NCI-H1930 (cell line): ENCODE measurements at regions not wholly inside any gene's neighbourhood (a gene's known extent, or its start where the extent isn't known, plus 50 kb on each side); places are given as distances from the start of the nearest gene placed in this dataset.

ENCODE experiments used
- DNase-seq, 2 experiments: peaks; one replicate each; lab custom pipeline; 2025; lab: John Stamatoyannopoulos, UW

DNA sequence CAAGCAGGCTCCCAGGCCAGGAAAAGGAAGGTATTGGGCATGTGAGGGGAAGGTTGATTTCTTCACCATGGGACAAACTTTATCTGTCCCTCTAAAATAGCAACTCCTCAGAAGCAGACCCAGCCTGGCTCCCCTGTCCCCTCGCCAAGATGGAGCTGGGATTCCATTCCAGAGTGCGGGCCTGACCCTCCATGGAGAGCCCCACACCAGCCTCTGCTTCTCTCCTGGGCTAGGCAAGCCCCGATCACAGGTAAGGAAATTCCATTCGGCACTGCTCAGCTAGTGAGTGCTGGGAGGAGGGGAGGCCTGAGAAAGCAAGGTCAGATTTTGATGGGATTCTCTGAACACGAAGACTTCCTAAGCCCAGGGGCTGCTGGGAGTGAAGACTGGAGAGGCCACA, 98.4 kb downstream of the EFNB1 start:
- DNase-seq: no peak

DNA sequence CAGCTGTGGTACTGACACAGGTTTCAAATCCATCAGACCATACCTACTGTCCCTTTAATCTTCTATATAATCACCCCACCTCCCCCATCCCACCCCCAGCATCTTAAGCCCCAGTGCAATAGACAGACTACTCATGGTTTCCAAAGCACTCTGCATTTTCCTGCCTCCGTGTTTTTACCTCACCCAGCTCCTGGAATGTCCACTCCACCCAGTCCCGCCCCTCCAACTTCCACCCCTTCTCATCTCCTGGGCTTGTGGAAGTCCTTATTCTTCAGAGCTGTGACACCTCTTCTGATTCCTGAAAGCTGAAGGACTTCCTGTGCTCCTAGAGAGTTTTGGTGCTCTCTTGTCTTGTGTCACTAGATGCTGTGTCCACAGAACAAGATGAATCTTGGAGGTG, 94.3 kb downstream of the EFNB1 start:
- DNase-seq: no peak

DNA sequence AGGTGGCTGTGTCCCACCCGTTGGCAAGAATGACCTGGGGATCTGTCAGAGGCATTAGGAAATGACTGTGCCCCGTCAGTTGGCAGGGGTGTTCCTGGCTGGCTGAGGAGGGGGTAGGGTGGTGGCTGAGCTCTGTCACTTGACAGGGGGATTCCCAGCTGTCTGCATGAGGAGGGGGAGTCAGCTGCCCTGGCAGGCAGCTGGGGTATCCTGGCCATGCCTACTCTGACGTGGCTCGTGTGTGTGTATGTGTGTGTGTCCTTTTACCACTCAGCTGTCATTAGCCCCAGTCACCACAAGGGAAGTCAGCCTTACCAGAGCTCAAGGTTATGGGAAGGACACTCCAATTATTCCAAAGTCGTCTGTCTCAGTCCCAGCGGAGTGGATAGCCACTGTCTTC, 93.2 kb downstream of the EFNB1 start:
- no peak for DNase-seq

DNA sequence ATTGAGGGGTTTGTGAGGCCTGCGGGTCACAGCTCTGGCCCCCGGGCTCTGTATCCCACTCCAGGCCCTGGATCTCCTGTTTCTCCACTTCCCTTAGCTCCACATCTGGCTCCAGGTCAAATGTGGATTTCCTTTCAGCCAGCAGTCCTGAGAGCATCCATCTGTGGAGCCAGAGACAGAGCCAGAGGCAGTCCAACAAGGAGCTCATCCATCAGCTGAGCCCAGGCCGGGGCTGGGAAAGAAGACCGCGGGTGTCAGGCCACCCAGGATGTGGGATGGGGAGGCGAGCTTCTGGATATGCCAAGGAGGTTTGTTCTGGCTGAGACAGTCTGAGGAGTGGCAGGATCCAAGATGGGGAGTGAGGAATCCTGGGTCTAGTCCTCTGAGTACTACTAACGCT, 91.7 kb downstream of the EFNB1 start:
- DNase-seq: no peak

DNA sequence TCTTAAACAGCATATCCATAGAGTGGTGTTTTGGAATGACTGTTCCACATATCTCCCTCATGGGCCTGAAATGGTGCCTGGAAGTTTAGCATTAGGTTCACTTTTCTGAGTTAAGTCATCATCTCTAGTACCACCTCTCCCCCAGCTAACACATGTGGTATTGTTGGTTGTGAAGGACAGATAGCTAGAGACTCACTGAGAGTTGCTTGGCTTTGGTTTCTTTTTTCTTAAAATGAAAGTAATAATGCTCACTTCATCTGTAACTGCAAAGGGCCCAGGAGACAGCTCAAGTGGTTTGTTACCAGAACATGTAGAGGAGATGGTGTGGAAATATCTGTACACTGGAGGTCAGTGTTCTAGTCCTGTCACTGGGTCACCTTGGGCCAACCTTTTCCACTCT, 90.9 kb downstream of the EFNB1 start:
- no peak for DNase-seq

DNA sequence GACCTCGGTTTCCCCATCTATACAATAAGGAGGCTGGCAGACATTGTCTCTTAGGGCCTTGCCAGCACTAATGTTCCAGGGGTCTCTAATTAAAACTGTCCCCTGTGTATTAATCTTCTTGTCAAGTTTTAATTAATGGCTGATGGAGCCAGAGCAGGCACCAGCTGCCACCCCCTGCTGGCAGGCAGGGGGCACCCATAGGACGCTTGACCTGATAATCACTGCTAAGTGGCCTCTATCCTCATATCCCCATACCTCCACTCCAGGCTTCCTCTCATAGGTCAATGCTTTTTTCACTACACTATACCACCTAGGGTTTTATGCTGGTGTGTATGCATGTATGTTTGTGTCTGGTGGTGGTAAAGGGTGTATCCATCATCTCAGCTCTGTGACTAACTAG, 89.4 kb downstream of the EFNB1 start:
- DNase-seq: no peak

DNA sequence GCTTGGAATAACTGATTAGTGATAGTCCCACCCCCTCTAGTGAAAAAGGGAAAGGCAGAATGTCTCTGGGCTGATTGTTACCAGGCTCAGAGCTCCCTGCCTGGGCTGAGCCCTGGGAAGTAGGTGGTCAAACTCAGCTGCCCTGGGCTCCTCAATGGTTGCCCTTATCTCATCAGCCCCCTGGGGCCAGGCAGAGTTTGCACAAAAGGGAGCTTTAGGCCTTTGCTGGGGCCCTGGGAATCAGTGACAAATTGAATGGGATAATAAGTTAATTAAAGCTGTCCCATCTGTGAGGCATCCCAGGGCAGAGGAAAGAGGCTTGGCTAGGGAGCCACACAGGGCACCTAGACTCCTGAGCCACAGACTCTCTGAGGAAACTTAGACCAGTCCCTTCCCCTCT, 89.0 kb downstream of the EFNB1 start:
- no peak for DNase-seq

DNA sequence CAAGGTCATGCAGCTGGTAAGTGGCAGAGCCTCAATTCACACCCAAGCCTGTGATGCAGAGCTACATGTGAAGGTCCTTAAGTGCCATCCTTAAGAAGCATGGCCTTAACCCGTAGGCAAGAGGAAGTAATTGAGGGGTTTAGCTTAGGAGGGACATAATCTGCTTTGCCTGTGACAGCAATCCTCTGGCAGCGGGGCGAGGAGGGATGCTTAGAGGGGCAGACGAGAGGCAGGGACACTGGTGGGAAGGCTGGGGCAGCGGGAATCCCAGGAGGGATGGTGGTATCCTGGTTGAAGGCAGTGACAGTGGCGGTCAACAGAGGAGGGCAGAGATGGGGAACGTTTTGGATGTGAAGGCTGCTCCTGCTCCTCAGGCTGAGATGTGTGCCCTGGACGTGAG, 88.1 kb downstream of the EFNB1 start:
- no peak for DNase-seq

DNA sequence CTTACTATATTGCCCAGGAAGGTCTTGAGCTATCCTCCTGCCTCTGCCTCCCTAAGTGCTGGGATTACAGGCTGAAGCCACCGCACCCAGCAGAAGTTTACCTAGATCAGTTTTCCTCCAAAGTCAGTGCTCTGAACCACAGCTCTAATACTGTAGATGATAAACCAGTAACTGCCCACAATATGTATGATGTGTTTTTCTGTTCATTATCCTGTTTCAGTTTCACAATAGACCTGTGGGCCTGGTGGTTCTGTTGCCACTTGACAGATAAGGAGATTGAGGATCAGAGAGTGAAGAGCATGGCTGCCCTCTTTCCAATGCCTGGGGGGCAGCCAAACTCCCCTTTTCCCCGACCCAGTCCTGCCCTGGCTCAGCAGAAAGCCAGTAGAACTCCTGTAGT, 87.0 kb downstream of the EFNB1 start:
- DNase-seq: no peak

DNA sequence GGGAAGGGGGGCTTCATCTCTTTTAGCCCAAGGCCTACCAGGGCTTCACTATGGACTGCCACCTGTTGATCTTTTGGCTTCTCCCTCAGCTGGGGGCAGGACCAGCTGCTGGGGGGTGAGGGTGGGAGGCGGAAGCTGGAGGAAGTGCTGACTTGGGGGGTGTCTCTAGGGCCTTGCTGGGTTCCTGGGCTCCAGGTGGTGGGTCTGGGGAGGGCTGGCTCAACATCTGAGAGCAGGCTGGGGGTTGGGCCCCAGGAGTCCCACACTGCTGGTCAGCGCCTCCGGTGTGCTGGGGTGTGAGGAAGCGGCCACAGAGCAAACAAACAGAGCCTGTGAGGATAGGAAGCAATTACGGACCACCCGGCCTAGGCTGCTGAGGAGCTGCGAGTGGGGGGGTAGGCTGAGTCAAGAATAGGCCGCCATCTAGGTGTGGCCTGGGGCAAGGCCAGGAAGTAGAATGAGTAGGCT, 85.7 kb downstream of the EFNB1 start:
- no peak for DNase-seq

DNA sequence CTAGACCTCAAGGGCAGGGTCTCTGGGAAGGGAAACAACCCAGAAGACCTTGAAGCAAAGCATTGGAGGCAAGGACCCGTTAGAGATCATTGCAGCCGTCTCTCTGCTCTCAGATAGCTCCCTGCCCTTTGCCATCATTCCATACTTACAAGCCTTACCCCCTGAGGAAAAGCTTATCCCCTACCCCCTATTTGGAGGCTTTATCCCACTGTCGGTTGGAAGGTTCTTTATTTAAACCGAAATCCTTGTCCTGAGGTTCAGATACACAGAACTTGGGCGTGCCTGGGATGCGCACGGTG, 84.4 kb downstream of the EFNB1 start:
- DNase-seq: no peak

DNA sequence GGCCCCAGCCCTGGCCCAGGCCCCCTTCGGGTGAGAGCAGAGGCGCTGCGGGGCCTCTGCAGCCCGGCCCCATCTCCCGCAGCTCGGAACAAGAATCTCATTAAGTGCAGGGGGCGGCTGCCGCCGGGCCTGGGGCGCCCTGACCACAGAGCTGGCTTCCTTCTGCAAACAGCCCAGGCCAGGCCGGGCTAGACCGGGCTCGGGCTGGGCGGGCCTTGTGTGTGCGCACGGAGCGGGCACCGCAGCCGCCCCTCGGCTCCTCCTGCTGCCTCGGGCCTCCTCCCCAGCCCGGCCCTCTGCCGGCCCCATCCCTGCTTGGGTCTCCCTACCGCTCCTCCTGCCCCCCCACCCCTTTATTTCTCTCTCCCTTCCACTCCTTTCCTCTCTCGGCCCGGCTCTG, 83.3 kb downstream of the EFNB1 start:
- no peak for DNase-seq

DNA sequence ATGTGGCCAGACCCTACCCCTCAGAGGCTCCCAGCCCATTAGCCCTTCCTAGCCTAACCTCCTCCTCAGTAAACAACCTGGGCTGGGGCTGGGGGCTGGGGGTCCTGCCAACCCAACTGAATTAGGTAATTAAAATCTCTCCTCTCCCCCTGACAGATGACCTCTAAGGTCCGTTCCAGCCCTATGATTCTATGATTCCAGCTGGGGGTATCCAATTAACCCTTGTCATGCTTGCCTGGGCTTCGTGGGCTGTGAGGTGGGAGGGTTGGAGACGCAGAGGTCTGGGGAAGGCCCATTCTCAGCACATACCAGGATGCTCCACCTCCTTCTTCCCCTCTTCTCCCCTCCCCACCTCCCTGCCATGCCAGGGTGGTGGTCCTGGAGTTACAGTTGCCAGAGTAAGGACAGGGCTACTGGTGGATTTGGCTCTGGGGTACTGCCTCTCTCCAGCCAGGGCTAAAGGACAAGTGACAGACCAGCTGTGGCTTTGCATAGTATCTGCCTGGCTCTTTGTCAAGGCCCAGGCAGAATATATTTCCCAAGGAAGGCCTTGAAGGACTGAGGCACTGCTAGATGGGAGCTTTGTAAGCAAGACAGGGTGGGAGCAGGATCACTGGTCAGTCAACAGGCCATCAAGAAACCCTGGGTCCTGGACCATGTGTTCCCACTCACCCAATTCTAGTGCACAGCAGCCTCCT, 82.1 kb downstream of the EFNB1 start:
- DNase-seq: no peak

DNA sequence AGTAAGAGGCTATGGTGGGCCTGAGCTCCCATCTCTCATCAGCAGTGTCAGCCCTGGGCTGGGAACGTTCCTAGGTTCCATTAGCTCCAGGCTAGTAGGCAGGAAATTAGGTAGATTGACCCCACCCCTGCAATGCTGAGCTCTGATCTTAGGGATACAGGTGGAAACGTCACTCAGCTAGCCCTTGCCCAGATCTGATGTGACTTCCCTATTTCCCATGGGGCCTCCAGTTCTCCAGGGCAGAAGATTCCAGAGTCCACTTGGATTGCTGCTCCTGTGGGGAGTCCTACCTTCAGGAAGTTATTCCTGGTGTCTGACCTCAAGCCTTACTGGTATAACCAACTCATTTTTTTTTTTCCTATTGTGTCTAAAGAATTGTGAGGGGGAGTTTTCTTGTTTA, 81.1 kb downstream of the EFNB1 start:
- DNase-seq: no peak

DNA sequence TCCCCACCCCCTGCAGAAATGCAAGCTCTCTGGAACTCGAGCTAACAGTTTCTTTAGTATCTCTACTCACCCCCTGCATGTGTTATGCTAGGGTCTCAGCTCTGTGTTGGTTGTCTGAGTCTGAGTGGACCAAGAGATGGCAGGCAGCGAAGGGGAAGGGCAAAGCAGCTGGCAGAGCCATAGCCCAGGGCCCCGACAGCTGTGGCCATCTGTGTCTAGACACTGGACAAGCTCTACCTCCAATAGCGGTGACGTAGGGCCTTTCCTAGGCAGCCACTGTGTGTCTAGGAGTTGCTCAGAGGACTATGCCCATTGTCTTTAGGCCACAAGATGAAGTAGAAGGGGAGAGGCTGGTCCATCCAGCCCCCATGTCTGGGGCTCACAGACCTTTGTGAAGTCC, 79.2 kb downstream of the EFNB1 start:
- DNase-seq: no peak

DNA sequence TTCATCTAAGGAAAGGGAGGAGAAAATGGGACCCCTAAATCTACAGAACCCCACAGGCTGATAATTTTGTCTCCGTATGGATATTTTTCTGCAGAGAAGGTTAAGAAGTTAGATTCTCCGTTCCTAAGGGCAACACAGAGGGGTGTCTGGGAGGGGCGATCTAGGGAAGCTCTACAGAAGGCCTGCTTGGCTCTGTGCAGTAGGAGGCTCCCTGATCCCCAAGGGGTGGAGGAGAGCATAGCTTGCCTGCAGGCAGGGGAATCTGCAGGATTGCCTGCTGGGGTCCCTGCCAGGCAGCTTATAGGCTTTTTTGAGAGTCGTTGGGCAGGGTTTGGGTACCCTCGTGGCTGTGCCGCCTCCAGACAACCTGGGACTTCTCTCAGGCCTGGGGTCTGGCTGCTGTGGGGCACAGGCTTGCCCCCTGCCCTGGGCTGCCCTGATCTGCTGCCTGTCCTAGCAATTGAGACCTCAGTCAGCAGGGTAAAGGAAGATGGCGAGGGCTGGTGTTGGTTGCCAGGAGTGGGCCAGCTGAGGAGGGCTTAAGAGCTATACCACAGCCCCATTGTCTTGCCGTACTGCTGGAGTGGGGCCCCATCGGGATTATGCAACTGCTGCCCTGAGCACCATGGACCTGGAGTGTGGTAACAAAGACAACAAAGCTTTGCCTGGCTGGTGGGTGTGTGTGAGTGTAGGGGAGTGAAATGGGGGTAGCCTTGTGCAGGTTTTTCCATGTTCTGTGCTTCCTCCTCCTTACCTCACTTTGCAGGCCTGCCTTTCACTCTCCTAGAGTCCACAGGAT, 74.1 kb downstream of the EFNB1 start:
- no peak for DNase-seq

DNA sequence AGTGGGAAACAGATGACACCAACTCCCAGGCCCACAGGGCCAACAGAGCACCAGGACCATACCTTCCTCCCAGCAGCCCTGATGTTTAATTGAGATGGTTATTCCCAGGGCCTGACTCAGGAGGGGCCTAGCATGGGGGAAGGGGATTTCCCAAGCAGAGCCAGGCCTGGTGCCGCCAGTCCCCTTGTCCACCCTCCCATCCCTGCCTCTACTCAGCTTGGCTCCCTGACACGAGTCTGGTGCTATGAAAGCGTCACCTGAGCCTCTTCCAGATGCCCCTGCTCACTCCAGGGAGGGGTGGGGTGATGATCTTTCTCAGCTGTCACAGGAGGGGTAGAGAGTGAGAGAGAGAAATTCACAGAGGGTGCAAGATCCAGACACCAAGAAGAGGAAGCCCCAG, 72.7 kb downstream of the EFNB1 start:
- no peak for DNase-seq

DNA sequence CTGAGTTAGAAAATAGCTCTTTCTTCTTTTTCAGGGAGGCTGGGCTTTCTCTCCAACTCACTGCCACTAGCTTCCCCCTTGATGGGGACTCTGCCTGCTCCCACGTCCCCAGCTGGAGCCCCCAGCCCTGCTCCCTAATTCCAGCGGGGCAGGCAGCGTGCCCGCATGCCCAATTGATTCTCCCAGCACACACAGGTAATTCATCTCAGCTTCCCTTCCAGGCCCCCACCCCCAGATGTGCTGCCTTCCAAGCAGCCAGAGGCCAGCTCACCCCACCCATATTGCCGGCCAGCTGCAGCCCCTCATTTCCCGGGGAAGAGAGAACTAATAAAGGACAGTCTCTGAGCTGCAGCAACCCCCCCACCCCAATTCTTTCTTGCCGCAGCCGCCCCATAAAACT, 69.8 kb downstream of the EFNB1 start:
- DNase-seq: no peak

DNA sequence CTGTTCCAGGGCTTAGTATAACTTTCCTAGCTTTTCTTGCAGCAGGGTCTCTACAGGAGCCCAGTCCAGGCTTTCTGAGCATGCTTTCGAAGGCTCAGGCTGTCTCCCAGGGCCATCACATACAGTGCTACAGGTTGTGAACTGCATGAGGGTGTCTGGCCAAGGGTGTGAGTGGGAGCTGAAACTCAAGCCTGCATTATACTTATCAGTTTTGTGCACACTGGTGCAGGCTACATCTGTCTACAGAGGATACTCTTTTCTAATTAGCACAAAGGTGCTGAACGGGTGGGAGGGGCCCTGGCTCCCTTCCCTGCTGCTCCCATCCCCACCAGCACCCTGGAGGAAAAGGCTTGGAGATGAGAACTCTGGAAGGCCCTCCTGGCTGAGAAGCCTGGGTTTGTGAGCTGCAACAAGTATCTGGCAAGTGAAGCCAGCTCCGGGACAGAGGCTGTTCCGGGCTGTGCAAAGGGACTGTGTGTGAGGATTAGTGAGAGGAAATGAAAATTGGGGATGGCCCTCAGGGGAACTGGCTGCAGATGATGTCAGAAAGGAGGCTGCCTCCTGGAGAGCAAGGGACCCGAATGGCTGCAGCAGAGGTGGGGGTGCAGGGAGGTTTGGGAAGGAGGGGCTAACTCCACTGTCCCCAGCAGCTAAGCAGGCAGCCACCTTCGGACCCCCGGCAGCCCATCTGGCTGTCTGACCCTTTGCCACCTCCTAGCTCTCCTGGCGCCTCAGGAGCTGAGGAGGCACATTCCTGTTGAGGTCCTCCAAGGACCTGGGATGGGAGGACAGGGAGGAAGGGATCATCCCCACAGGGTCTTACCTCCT, 68.5 kb downstream of the EFNB1 start:
- DNase-seq: no peak

DNA sequence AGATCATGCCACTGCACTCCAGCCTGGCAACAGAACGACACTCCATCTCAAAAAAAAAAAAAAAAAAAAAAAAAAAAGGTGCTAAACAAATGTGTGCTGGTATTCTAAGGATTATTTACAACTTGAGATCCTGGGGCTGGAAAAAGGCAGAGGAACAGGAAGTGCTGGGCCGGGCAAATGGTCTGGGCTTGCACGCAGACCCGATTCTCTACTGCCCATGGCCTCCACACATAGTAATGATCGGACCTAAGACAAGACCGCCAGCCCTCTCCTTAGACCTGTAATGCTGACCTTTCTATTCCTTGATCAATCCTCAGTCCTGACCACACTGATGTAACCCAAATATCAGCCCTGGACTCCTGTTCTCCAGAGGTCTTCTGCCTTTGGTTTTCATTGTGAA, 67.8 kb downstream of the EFNB1 start:
- DNase-seq: no peak

DNA sequence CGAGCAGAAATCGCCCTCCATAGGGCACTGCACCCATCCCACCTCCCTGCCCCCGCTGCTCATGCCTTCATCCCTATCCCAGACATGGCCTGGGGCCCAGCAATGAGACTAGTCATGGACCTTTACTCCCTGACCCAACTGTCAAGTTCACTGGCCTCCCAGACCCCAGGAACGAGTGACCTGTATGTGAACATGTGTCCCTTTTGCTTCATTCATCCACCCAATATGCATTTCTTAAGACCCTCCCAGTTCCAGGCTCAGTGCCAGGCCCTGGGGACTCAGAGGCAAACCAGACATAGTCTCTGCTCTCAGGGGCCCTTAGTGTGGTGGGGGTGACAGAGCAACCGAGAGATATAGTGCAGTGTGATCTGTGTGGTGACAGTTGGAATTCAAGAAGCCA, 67.0 kb downstream of the EFNB1 start:
- DNase-seq: no peak

DNA sequence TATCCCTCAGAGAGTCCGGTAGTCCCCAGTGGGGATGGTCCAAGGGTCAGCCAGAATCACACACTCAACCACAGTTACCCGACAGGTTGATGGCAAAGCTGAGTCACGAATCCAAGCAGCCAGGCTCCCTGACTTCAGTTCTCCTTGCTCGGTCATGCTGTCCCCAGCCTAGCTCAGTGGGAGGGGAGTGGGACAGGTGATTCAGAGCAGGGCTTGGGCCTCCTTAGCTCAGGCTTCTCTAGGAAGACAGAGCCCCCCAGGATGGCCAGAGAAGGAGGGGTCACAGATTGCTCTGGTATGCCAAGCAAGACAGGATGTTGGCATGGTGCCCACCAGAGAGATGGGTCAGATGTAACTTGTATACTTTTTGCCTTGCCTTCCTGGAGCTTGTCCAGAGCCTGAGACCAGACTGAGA, 66.5 kb downstream of the EFNB1 start:
- no peak for DNase-seq
